A549 (cell line): ENCODE measurements at regions not wholly inside any gene's neighbourhood (a gene's known extent, or its start where the extent isn't known, plus 50 kb on each side); places are given as distances from the start of the nearest gene placed in this dataset.

Experiments
- BHLHE40 ChIP-seq: IDR thresholded peaks from 2 replicates; pipeline ENCODE4 v1.6.1; 2012; ENCODE audit warnings: low read depth, low read length, inconsistent platforms
- CBX2 ChIP-seq: fragments of 200-600 bp; sonication (generic); IDR thresholded peaks from 2 replicates; pipeline ENCODE4 v1.6.1; 2016; ENCODE audit warnings: low read depth, mild to moderate bottlenecking, borderline replicate concordance
- CHD2 ChIP-seq: fragments of 150-350 bp; IDR thresholded peaks from 2 replicates; pipeline ENCODE4 v1.6.1; 2014; ENCODE audit warnings: low read length; ENCODE audit not compliant: partially characterized antibody
- CTCF ChIP-seq: fragments of >200 bp; sonication (Bioruptor Twin); formaldehyde crosslinking; IDR thresholded peaks from 3 replicates; pipeline ENCODE4 v1.5.1; 2016
- HDAC2 ChIP-seq: fragments of 200-600 bp; sonication (generic); IDR thresholded peaks from 2 replicates; pipeline ENCODE4 v1.6.1; 2016
- KDM1A ChIP-seq: fragments of 200-600 bp; sonication (generic); IDR thresholded peaks from 2 replicates; pipeline ENCODE4 v1.6.1; 2016; ENCODE audit warnings: low read depth, mild to moderate bottlenecking
- KDM5A ChIP-seq: fragments of 200-600 bp; sonication (generic); IDR thresholded peaks from 2 replicates; pipeline ENCODE4 v1.6.1; 2016; ENCODE audit warnings: antibody characterized with exemption, mild to moderate bottlenecking
- POLR2A ChIP-seq: IDR thresholded peaks from 2 replicates; pipeline ENCODE4 v1.6.1; 2012; ENCODE audit warnings: mild to moderate bottlenecking, low read length
- RAD21 ChIP-seq, 2 experiments: fragments of >200 bp in 1 of 2; sonication (Bioruptor Twin) in 1 of 2; formaldehyde crosslinking in 1 of 2; IDR thresholded peaks in 1 of 2; conservative IDR thresholded peaks in 1 of 2; 2 replicates in 1 of 2; 3 replicates in 1 of 2; pipeline ENCODE4 v1.6.1; 2012 to 2018; ENCODE audit warnings: inconsistent platforms in 1 of 2
- SMC3 ChIP-seq: fragments of >200 bp; sonication (Bioruptor Twin); formaldehyde crosslinking; IDR thresholded peaks from 3 replicates; pipeline ENCODE4 v1.6.1; 2018; ENCODE audit warnings: inconsistent platforms
- USF2 ChIP-seq: fragments of 450-650 bp; IDR thresholded peaks from 2 replicates; pipeline ENCODE4 v1.6.1; 2014; ENCODE audit warnings: antibody characterized with exemption

GRCh38 chr6:135116571-135116970 lies 61.9 kb upstream of the HBS1L start:
- TF ChIP-seq CTCF: no peak
- no peak for TF ChIP-seq POLR2A
- TF ChIP-seq HDAC2: no peak
- TF ChIP-seq CBX2: no peak
- TF ChIP-seq RAD21 (conservative IDR thresholded peaks at IDR 0.05 in 1 of 2, IDR thresholded peaks at IDR 0.05 in 1 of 2): no peak
- TF ChIP-seq USF2: no peak
- no peak for TF ChIP-seq BHLHE40
- no peak for TF ChIP-seq CHD2
- TF ChIP-seq SMC3: no peak
- TF ChIP-seq KDM5A: no peak
- TF ChIP-seq KDM1A: no peak
